ENCODE measurements at regions not wholly inside any gene's neighbourhood (a gene's known extent, or its start where the extent isn't known, plus 50 kb on each side); places are given as distances from the start of the nearest gene placed in this dataset.

GRCh38 chr4:62970846-62971245 is 1438.4 kb downstream of the TECRL start:
- DNase-seq, result no peak

- DNase-seq, result no peak
Observed at GRCh38 chr4:62960415-62960814, 1448.8 kb downstream of the TECRL start.

- no peak for DNase-seq
Observed at GRCh38 chr4:62953752-62954151, 1455.5 kb downstream of the TECRL start.

- no peak for DNase-seq
Observed at GRCh38 chr4:62952366-62952765, 1456.9 kb downstream of the TECRL start.

- DNase-seq, result no peak
Observed at GRCh38 chr4:62948108-62948507, 1461.1 kb downstream of the TECRL start.

- no peak for DNase-seq
Observed at GRCh38 chr4:62940229-62940628, 1469.0 kb downstream of the TECRL start.

- no peak for DNase-seq
Observed at GRCh38 chr4:62930884-62931283, 1478.4 kb downstream of the TECRL start.

GRCh38 chr4:62928483-62928882 is 1480.8 kb downstream of the TECRL start:
- DNase-seq, result no peak

GRCh38 chr4:62927574-62927973 is 1481.7 kb downstream of the TECRL start:
- DNase-seq, result no peak

- DNase-seq, result no peak
Observed at GRCh38 chr4:62923783-62924182, 1485.5 kb downstream of the TECRL start.

- no peak for DNase-seq
Observed at GRCh38 chr4:62917649-62918048, 1491.6 kb downstream of the TECRL start.

- no peak for DNase-seq
Observed at GRCh38 chr4:62914758-62915157, 1494.5 kb downstream of the TECRL start.

GRCh38 chr4:62913065-62913464 is 1496.2 kb downstream of the TECRL start:
- DNase-seq, result no peak

- DNase-seq, result no peak
Observed at GRCh38 chr4:62912531-62912930, 1496.7 kb downstream of the TECRL start.

GRCh38 chr4:62909238-62909637 is 1500.0 kb downstream of the TECRL start:
- no peak for DNase-seq

- no peak for DNase-seq
Observed at GRCh38 chr4:62901101-62901500, 1508.1 kb downstream of the TECRL start.

- no peak for DNase-seq
Observed at GRCh38 chr4:62899646-62900364, 1509.4 kb downstream of the TECRL start.

- no peak for DNase-seq
Observed at GRCh38 chr4:62898115-62898514, 1511.1 kb downstream of the TECRL start.

GRCh38 chr4:62896721-62897120 is 1512.5 kb downstream of the TECRL start:
- no peak for DNase-seq

- no peak for DNase-seq
Observed at GRCh38 chr4:62881901-62882300, 1527.3 kb downstream of the TECRL start.

GRCh38 chr4:62881210-62881609 is 1528.0 kb downstream of the TECRL start:
- DNase-seq, result no peak

GRCh38 chr4:62872856-62873255 is 1536.4 kb downstream of the TECRL start:
- no peak for DNase-seq

GRCh38 chr4:62871078-62871477 is 1538.2 kb downstream of the TECRL start:
- DNase-seq, result no peak

GRCh38 chr4:62870451-62870850 is 1538.8 kb downstream of the TECRL start:
- DNase-seq, result no peak

GRCh38 chr4:62865261-62865660 is 1544.0 kb downstream of the TECRL start:
- DNase-seq, result no peak

All from stimulated activated CD4-positive, alpha-beta T cell treated with anti-CD3 and anti-CD28 coated beads, Interleukin-4, amount 100 ng/mL, for 24 hours (primary cell).